K562 (cell line): ENCODE measurements at regions not wholly inside any gene's neighbourhood (a gene's known extent, or its start where the extent isn't known, plus 50 kb on each side); places are given as distances from the start of the nearest gene placed in this dataset.
"Not testable (repeated sequence)": the region's sequence is repeated elsewhere in the genome, so short reads cannot be mapped to it uniquely, and the experiment has no call there.

Source experiments
- ATAC-seq: fragments of 200-7000 bp; cut with Tn5 transposase; 3 replicates; pipeline ENCODE4 v1.9.1; 2020; ENCODE audit warnings: moderate library complexity
- BruUV-seq: library from RNA; stranded (reverse); fragments of 400-500 nt; replicated peaks from 2 replicates; lab custom pipeline; 2021; lab: Mats Ljungman, UMichigan
- CTCF ChIA-PET: fragments of 300-600 bp; formaldehyde crosslinking; extraction: SDS; loops from one replicate; lab custom pipeline; 2021; ENCODE audit warnings: low intra/inter-chr PET ratio; lab: Yijun Ruan, JAX
- POLR2A ChIA-PET: fragments of 300-600, 350-650 bp; sonication (Branson Sonifier 250); formaldehyde crosslinking; extraction: SDS; loops from one replicate; lab custom pipeline; 2021; ENCODE audit warnings: antibody characterized with exemption, inconsistent platforms; lab: Yijun Ruan, JAX
- DNase-seq, 4 experiments: peaks; one replicate each; pipeline versions ENCODE4 v3.0.0 to v3.0.0-alpha.2; 2011 to 2018; ENCODE audit warnings: low spot score in 3 of 4, mixed read lengths in 3 of 4; ENCODE audit errors: extremely low read depth in 1 of 4
- FAIRE-seq: peaks from 2 replicates; lab custom pipeline; 2011; peaks lifted over from hg19 to GRCh38; lab: Jason Lieb, UNC
- H2AFZ ChIP-seq: 2 replicates; pipeline ENCODE4 v1.6.0; 2011; ENCODE audit warnings: low read depth, low read length, control low read depth, inconsistent platforms
- H3K27ac ChIP-seq: fragments of 200-600 bp; 3 replicates; pipeline ENCODE4 v1.8.0; 2011; ENCODE audit warnings: low read depth, mild to moderate bottlenecking, control low read depth, inconsistent platforms, low read length, moderate library complexity, mixed read lengths; ENCODE audit errors: extremely low read depth
- H3K27me3 ChIP-seq, 2 experiments: fragments of 300-600 bp in 1 of 2; 2 replicates in 1 of 2; 3 replicates in 1 of 2; pipeline versions ENCODE4 v1.6.0 to v1.8.0; 2011; ENCODE audit warnings: inconsistent platforms in 2 of 2, low read length in 2 of 2, mild to moderate bottlenecking in 1 of 2, mixed read lengths in 1 of 2, moderate library complexity in 1 of 2; ENCODE audit not compliant: control insufficient read depth in 2 of 2, insufficient read depth in 2 of 2
- H3K36me3 ChIP-seq: fragments of 300-600 bp; 3 replicates; pipeline ENCODE4 v1.8.0; 2011; ENCODE audit warnings: mild to moderate bottlenecking, low read length, inconsistent platforms; ENCODE audit not compliant: control insufficient read depth, insufficient read depth
- H3K4me1 ChIP-seq, 2 experiments: fragments of 200-600 bp in 1 of 2; replicated peaks in 1 of 2; 2 replicates in 1 of 2; 3 replicates in 1 of 2; pipeline versions ENCODE4 v1.5.1 to v1.8.0; 2011; ENCODE audit warnings: inconsistent platforms in 2 of 2, low read length in 2 of 2, mild to moderate bottlenecking in 1 of 2, mixed read lengths in 1 of 2, moderate library complexity in 1 of 2; ENCODE audit not compliant: control insufficient read depth in 2 of 2, insufficient read depth in 2 of 2
- H3K4me2 ChIP-seq: 2 replicates; pipeline ENCODE4 v1.6.1; 2011; ENCODE audit warnings: low read length, control low read depth, inconsistent platforms, mixed read lengths; ENCODE audit not compliant: insufficient read depth
- H3K4me3 ChIP-seq: fragments of 200-600 bp; sonication (generic), shearing (Covaris generic); 2 replicates; pipeline ENCODE4 v1.5.1; 2016; ENCODE audit warnings: control low read depth, inconsistent platforms
- H3K79me2 ChIP-seq: fragments of 200-600 bp; 3 replicates; pipeline ENCODE4 v1.8.0; 2011; ENCODE audit warnings: low read length, inconsistent platforms; ENCODE audit not compliant: control insufficient read depth, insufficient read depth
- H3K9ac ChIP-seq, 2 experiments: 2 replicates each; pipeline versions ENCODE4 v1.6.0 to v1.6.1; 2011; ENCODE audit warnings: low read depth in 2 of 2, low read length in 2 of 2, control low read depth in 1 of 2, inconsistent platforms in 1 of 2, mild to moderate bottlenecking in 1 of 2, mixed read lengths in 1 of 2; ENCODE audit not compliant: insufficient read depth in 1 of 2
- H3K9me1 ChIP-seq: one replicate; pipeline ENCODE4 v1.6.0; 2011; ENCODE audit warnings: inconsistent platforms, mild to moderate bottlenecking, low read length, moderate library complexity; ENCODE audit not compliant: control insufficient read depth, insufficient read depth
- H3K9me3 ChIP-seq: replicated peaks from 2 replicates; pipeline ENCODE4 v1.5.1; 2011; ENCODE audit warnings: low read depth, low read length, inconsistent platforms; ENCODE audit not compliant: control insufficient read depth, insufficient read depth
- H4K20me1 ChIP-seq: replicated peaks from 2 replicates; pipeline ENCODE4 v1.6.1; 2011; ENCODE audit warnings: low read length, inconsistent platforms, mixed read lengths; ENCODE audit not compliant: control insufficient read depth, insufficient read depth
- E2F6 ChIP-seq, 2 experiments: IDR thresholded peaks; 2 replicates each; pipeline ENCODE4 v1.6.1; 2011; ENCODE audit warnings: borderline replicate concordance in 1 of 2, control low read depth in 1 of 2, low read depth in 1 of 2, low read length in 1 of 2, mild to moderate bottlenecking in 1 of 2, mixed read lengths in 1 of 2, moderate library complexity in 1 of 2; ENCODE audit not compliant: insufficient read depth in 1 of 2, insufficient read length in 1 of 2, poor library complexity in 1 of 2, severe bottlenecking in 1 of 2; ENCODE audit errors: extremely low read depth in 1 of 2
- ELK1 ChIP-seq: sonication (generic); formaldehyde crosslinking; IDR thresholded peaks from 2 replicates; pipeline ENCODE4 v1.8.1; 2022; ENCODE audit warnings: missing genetic modification reagents
- NUFIP1 ChIP-seq: fragments of 450-650 bp; IDR thresholded peaks from 2 replicates; pipeline ENCODE4 v1.6.1; 2018; ENCODE audit not compliant: partially characterized antibody
- PTTG1 ChIP-seq: fragments of 450-650 bp; IDR thresholded peaks from 2 replicates; pipeline ENCODE4 v1.6.1; 2016; ENCODE audit warnings: low read depth, mild to moderate bottlenecking, missing genetic modification characterization, missing compliant biosample characterization
- TAF7 ChIP-seq: fragments of 450-650 bp; IDR thresholded peaks from 2 replicates; pipeline ENCODE4 v1.6.1; 2016; ENCODE audit warnings: missing genetic modification characterization, missing compliant biosample characterization
- ZBTB34 ChIP-seq: fragments of 250-450 bp; sonication (Bioruptor Pico); IDR thresholded peaks from 2 replicates; pipeline ENCODE4 v1.8.0; 2021; ENCODE audit warnings: mild to moderate bottlenecking, moderate library complexity
- WGBS: fragments of 100-300 bp; shearing (Covaris generic); methylation state at CpG from one replicate; pipeline ENCODE4 v1.1.6; 2016; ENCODE audit warnings: low coverage, mixed read lengths; ENCODE audit not compliant: insufficient coverage; ENCODE audit errors: missing lambda C conversion rate; 5-methylcytosine and 5-hydroxymethylcytosine counted together
- in situ Hi-C: fragments of 300-500 bp; cut with MboI; formaldehyde crosslinking; loops from 4 replicates; pipeline ENCODE4 v1.15.0; 2018; ENCODE audit warnings: inconsistent platforms, mixed read lengths
- intact Hi-C: fragments of 100-400 bp; cut with micrococcal nuclease; formaldehyde crosslinking; loops from 2 replicates; pipeline ENCODE4 v1.14.2; 2022

DNA sequence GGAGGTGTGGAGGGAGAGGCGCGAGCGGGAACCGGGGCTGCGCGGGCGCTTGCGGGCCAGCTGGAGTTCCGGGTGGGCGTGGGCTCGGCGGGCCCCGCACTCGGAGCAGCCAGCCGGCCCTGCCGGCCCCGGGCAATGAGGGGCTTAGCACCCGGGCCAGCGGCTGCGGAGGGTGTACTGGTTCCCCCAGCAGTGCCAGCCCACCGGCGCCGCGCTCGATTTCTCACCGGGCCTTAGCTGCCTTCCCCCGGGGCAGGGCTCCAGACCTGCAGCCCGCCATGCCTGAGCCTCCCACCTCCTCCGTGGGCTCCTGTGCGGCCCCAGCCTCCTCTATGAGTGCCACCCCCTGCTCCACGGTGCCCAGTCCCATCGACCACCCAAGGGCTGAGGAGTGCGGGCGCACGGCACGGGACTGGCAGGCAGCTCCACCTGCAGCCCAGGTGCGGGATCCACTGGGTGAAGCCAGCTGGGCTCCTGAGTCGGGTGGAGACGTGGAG is 141.4 kb downstream of the SPRY1 start:
- POLR2A ChIA-PET, H3K4me2 ChIP-seq, H3K9ac ChIP-seq, FAIRE-seq, BruUV-seq, H3K27ac ChIP-seq, H3K27me3 ChIP-seq, H2AFZ ChIP-seq, H3K9me3 ChIP-seq, H3K36me3 ChIP-seq, H3K9me1 ChIP-seq, H4K20me1 ChIP-seq, CTCF ChIA-PET, ATAC-seq, DNase-seq, H3K79me2 ChIP-seq, in situ Hi-C loops, H3K4me3 ChIP-seq, H3K4me1 ChIP-seq, intact Hi-C loops: not testable (repeated sequence)
- WGBS: 37% methylated on average over 9 of the region's 39 CpGs

GRCh38 chr4:123545667-123546572 is 149.3 kb downstream of the SPRY1 start:
- H3K36me3 ChIP-seq: no peaks in the 10 kb centered on the region
- DNase-seq (no peak), FAIRE-seq (no peak), ATAC-seq (no peak)
- 12% methylated on average over 7 of the region's 7 CpGs for WGBS
- ChIA-PET POLR2A (no interaction called here), CTCF (interaction anchor here (0.6 kb wide), 1 partner anchor 168 kb away, joined by 3 read pairs; no protein-coding TSS in a partner anchor)
- no peak overlapping the region for H3K9ac ChIP-seq
- no peaks in the 10 kb centered on the region for H3K9me1 ChIP-seq
- peaks cover 0 to 14% of the 10 kb centered on the region in 2 experiments; a peak in 2 of 5 replicates for H3K27me3 ChIP-seq
- H3K79me2 ChIP-seq: no peaks in the 10 kb centered on the region
- H3K4me1 ChIP-seq: peaks cover 7 to 9% of the 10 kb centered on the region in 2 experiments; a peak in 3 of 5 replicates
- no TSS peak for BruUV-seq
- H3K27ac ChIP-seq: no peak overlapping the region
- H3K4me2 ChIP-seq: no peak overlapping the region
- H4K20me1 ChIP-seq: no peaks in the 10 kb centered on the region
- peak overlapping the region; percentile 62; the same call in 1 of the 2 replicates for H2AFZ ChIP-seq
- intact Hi-C loops: no loop called here
- in situ Hi-C loops: no loop called here
- H3K9me3 ChIP-seq: no peaks in the 10 kb centered on the region
- H3K4me3 ChIP-seq: no peak overlapping the region
- TF ChIP-seq NUFIP1 (no peak), PTTG1 (no peak), ZBTB34 (CRISPR knock-in tag) (no peak), TAF7 (tag) (no peak), ELK1 (CRISPR knock-in tag) (no peak), E2F6 (IDR thresholded peaks at IDR 0.05; ENCODE audit: borderline replicate concordance in 1 of 2, extremely low read depth in 1 of 2, insufficient read depth in 1 of 2, insufficient read length in 1 of 2, low read depth in 1 of 2, low read length in 1 of 2, poor library complexity in 1 of 2, severe bottlenecking in 1 of 2) (no peak)
